GM21423 (cell line): ENCODE measurements at regions not wholly inside any gene's neighbourhood (a gene's known extent, or its start where the extent isn't known, plus 50 kb on each side); places are given as distances from the start of the nearest gene placed in this dataset.
A peak's percentile ranks its signal among the peaks of the same experiment; 100 is the strongest.
"Not testable (repeated sequence)": the region's sequence is repeated elsewhere in the genome, so short reads cannot be mapped to it uniquely, and the experiment has no call there.

Experiments
- ATAC-seq: cut with Tn5 transposase; IDR thresholded peaks from one replicate; pipeline ENCODE4 v1.9.1; 2021; ENCODE audit warnings: mild to moderate bottlenecking, moderate library complexity; ENCODE audit not compliant: unreplicated experiment

GRCh38 chr9:73962792-73963191 lies 534.3 kb upstream of the RORB start:
- no peak for ATAC-seq

GRCh38 chr9:73969936-73970335 lies 527.2 kb upstream of the RORB start:
- no peak for ATAC-seq

- not testable (repeated sequence) for ATAC-seq
Measured at GRCh38 chr9:73976424-73976823, 520.7 kb upstream of the RORB start.

- no peak for ATAC-seq
Measured at GRCh38 chr9:73979894-73980264, 517.3 kb upstream of the RORB start.

- ATAC-seq = no peak
Measured at GRCh38 chr9:73980754-73981153, 516.4 kb upstream of the RORB start.

DNA sequence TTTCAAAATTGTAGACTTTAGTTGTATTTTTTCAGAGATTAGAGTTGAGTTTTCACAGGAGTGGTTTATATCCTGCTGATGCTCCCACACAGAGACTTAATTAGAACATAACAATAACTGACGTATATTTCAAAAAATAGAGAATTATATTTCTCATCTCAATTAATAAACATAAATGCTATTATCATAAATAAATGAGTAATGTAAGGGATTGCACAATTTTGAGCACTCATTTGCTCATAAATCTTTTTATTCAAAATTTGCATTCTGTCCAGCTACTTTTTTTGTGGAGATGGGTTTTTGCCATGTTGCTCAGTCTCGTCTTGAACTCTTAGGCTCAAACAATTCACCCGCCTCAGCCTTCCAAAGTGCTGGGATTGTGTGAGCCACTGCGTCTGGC lies 515.7 kb upstream of the RORB start:
- ATAC-seq = no peak

- no peak for ATAC-seq
Measured at GRCh38 chr9:73995836-73996235, 501.3 kb upstream of the RORB start.

- no peak for ATAC-seq
Measured at GRCh38 chr9:73996844-73997243, 500.3 kb upstream of the RORB start.

DNA sequence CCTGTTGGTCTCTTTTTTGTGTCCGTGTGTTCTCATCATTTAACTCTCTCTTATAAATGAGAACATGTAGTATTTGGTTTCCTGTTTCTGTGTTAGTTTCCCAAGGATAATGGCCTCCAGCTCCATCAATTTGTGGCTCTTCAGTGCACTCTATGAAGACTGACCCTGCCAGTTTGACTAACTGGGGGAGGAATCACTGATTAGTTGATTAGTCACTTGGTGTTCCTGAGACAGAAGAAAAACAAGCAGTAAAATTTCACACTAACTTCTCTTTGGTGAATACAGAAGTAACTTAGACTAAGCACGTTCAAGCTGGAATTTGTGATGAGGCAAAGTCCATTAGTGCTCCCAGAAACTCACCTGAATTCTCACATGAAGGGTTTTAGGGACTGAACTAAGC lies 495.8 kb upstream of the RORB start:
- no peak for ATAC-seq

DNA sequence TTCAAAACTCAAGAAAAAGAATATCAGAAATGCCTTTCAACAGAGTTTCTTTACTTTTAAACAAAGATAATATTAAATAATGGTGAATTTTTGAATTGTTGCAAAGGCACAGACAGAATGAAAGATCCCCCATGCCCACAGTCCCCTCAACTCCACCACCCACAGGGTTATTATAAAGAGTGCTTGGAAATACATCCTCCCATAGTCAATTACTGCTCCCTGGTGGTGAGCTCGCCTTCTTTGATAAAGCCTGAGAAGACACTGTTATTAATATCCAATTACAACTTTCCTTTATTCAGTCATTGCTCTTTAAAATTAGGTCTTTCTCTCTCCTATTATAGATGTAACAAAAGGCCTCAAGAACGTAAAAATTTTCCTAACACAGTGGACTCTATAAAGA lies 490.2 kb upstream of the RORB start:
- no peak for ATAC-seq

- no peak for ATAC-seq
Measured at GRCh38 chr9:74007833-74008232, 489.3 kb upstream of the RORB start.

- no peak for ATAC-seq
Measured at GRCh38 chr9:74016004-74016403, 481.1 kb upstream of the RORB start.

GRCh38 chr9:74025402-74025925 lies 471.7 kb upstream of the RORB start:
- no peak for ATAC-seq

DNA sequence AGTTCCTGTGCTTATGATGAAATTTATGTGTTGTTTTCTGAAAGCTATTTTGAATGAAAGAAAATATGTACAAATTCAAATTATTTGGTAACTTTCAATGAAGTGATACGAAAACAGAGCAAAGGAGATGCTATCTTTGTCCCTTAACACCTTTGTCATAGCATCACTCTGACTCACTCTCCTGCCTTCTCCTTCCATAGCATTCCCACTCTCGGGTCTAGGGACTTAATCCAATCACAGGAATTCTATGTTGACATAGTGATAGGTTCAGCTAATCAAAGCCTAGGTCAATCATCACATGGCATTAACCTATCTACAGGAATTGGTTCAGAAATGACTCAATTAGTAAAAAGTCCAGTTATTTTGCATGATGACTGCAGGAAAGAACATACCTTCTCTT lies 464.7 kb upstream of the RORB start:
- no peak for ATAC-seq

- no peak for ATAC-seq
Measured at GRCh38 chr9:74035786-74036185, 461.3 kb upstream of the RORB start.

DNA sequence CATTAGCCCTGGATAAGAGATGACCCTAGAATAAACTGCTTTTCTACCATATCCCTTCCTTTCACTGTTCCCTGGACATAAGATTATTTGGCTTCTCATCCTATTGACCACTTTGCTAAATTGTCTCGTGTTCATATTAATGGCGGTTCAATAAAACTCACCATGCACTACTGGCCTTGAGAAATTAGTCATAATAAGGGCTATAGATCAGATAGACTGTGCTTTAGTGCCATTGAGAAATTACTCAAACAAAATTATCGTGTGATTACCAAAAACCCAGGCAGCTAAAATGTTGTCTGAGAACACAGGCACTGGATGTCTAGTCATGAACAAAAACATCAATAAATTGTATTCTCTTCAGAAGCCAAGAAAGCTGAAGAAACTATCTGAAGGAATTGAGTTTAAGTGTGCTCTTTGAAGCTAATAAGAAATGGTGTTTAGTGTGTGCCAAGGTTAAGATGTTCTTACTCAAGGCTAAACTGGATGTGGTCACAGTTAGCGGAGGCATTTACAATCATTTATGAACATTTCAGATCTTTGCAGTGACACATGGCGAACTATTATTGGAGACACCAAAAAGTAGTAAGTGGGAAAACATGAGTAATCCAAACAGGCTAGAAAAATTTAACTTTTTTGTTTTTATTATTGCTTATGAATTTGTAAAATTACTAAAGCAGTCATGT lies 460.4 kb upstream of the RORB start:
- ATAC-seq = peak; percentile 72

GRCh38 chr9:74037274-74037673 lies 459.9 kb upstream of the RORB start:
- ATAC-seq = no peak

DNA sequence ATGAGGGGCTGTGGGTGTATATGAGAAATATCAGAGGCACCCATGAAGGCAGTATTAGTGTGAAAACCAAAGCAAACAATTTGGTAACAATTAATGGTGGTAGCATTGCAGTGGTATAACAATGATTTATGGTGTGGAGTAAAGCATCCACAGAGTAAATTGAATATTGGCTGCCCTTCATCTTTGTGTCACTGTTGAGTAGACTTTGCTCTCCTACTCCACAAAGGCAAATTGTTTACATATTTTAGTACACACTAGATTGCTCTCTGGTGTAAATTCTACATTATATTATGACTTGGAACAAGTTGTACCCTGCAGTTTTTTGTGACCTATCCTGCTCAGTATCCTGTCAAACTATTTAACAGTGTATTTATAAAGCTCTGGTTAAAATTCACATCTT lies 455.5 kb upstream of the RORB start:
- ATAC-seq = no peak

GRCh38 chr9:74044844-74045243 lies 452.3 kb upstream of the RORB start:
- ATAC-seq = no peak

DNA sequence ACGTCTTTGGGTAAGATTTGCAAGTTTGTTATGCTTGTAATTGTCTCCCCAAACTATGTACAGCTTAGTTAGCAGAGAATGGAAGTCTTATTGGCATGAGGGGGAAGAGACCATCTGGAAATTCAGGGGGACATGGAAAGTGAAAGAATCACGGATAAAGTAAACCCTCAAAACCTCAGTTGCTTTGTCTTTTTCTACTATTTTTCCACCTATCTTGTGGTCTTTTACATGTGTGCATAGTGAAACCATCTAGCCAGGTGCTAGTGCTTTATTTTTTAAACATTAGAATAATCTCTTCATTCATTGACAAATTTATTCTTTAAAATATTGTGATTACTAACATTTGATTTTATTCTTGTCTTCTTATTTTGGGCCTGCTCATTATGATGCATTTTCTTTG lies 441.1 kb upstream of the RORB start:
- ATAC-seq = no peak

DNA sequence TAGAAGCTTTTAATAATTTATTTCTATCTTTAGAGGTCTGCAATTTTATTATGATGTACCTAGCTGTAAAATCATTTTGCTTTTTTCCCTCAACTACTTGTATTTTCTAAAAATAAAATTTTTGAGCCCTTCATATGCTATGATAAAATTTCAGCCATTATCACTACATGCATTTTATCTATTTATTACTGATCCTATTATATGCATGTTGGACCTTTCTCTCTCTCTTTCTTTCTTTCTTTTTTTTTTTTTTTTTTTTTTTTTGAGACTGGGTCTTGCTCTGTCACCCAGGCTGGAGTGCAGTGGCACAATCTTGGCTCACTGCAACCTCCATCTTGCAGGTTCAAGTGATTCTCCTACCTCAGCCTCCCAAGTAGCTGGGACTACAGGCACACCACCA lies 440.1 kb upstream of the RORB start:
- not testable (repeated sequence) for ATAC-seq

DNA sequence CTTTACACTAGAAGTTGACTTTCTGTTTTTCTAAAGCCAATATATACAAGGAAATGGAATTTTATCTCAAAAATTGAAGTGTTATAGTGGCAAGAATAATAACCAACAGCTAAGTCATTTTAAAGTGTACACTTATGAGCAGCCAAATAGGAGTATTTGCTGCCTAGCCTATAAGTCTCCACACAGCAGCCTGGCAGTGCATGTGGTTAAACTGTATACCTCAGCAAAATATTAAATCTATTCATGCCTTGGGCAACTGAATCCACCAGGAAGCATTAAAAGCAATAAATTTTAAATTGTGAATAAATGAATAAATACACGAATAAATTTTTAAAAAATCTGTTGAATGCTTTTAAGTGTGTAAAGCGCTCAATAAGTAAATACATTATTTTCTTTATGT lies 432.4 kb upstream of the RORB start:
- no peak for ATAC-seq

DNA sequence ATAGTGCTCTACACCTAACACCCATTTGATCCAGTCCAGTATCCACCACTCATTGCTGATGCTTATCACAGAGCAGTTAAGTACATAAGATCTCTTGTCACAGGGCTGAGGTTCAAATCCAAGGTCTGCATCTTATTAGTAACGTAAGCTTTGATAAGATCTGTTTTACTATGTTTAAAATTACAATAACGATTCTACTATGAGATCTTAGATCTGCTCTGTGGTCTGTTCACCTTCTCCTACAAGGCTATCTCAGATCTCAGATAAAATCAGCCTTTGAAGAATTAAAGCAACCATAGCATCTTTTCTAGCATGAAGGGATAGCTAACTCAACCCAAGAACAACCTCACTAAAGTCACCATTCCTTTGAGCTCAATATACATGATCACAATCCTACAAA lies 431.0 kb upstream of the RORB start:
- ATAC-seq = no peak
